ENCODE measurements at regions not wholly inside any gene's neighbourhood (a gene's known extent, or its start where the extent isn't known, plus 50 kb on each side); places are given as distances from the start of the nearest gene placed in this dataset.

DNA sequence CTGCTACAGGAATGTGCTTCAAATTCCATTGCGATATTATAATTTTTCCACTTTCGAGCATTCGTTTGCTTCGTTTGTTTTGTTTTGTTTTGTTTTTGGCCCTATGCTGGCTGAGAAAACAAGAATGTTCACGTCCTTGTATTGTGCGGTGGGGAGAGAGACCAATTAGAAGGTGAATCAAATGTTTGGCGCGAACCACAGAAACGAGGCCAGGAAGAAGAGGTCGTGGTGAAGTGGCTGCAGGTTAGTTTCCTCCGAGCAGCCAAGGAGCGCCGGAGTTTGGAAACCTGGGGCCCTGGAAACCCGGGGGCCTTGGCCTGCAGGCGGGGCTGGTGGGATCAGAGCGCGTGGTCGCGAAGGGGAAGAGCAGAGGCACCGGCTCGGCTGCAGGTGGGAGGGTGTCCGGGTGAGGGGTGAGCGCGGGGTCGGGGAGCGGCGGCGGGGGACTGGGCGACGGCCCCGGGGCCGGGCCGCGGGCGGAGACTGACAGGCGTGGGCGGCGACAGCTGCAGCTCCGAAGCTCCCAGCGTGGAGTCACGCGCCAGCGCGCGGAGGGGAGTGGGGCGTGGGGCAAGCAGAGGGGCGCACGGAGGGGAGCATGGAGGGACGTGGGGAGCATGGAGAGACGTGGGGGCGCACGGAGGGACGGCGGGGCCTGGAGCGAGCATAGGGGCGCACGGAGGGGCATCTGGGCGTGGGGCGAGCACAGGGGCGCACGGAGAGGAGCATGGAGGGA, 141.5 kb upstream of the PDE10A start:
- Histone ChIP-seq H3K27ac (peak overlapping the region in 2 of 4 donors; percentile 44 to 48), H3K9me3 (no peaks in the 10 kb centered on the region), H3K4me3 (peak overlapping the region; percentile 32 to 45 (median 41)), H3K36me3 (no peaks in the 10 kb centered on the region), H3K4me1 (no peaks in the 10 kb centered on the region), H3K27me3 (peaks cover 0 to 8% (median 3%) of the 10 kb centered on the region in 3 donors)
- no peak for ATAC-seq
- TF ChIP-seq POLR2A (IDR thresholded peaks at IDR 0.05) = no peak
- TF ChIP-seq, protein P1, sequence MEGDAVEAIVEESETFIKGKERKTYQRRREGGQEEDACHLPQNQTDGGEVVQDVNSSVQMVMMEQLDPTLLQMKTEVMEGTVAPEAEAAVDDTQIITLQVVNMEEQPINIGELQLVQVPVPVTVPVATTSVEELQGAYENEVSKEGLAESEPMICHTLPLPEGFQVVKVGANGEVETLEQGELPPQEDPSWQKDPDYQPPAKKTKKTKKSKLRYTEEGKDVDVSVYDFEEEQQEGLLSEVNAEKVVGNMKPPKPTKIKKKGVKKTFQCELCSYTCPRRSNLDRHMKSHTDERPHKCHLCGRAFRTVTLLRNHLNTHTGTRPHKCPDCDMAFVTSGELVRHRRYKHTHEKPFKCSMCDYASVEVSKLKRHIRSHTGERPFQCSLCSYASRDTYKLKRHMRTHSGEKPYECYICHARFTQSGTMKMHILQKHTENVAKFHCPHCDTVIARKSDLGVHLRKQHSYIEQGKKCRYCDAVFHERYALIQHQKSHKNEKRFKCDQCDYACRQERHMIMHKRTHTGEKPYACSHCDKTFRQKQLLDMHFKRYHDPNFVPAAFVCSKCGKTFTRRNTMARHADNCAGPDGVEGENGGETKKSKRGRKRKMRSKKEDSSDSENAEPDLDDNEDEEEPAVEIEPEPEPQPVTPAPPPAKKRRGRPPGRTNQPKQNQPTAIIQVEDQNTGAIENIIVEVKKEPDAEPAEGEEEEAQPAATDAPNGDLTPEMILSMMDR (IDR thresholded peaks at IDR 0.05 in 4 of 5, conservative IDR thresholded peaks at IDR 0.05 in 1 of 5) = no peak
- in situ Hi-C loops (cut with MboI; ENCODE audit: low sequenced_read_pairs in 4 of 4) = no loop called here
- no peak for DNase-seq
- intact Hi-C loops (cut with DNase I; ENCODE audit: low total_unique reads) = no loop called here

DNA sequence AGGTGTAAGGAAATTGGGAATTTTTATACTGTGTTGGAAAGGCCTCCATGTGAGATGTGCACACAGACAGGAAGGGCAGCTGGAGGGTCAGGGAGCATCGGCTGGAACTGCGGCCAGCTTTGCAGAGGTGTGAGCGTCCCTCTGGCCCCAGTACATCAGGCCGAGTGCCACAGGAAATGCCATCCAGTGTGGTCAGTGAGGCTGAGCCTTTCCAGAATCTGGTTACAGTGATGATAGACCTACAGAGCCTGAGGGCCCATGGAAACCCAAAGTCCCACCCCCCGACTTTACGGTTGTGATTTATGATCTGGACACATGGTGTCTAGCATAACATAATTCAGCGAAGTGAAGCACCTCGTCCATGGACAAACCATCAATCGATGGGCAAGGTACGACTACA, 137.3 kb upstream of the PDE10A start:
- intact Hi-C loops (cut with DNase I; ENCODE audit: low total_unique reads) = no loop called here
- no peaks in the 10 kb centered on the region for H3K9me3 ChIP-seq
- in situ Hi-C loops (cut with MboI; ENCODE audit: low sequenced_read_pairs in 4 of 4) = no loop called here
- H3K27me3 ChIP-seq = peaks cover 0 to 8% (median 3%) of the 10 kb centered on the region in 3 donors
- DNase-seq (no peak), ATAC-seq (no peak)
- peak overlapping the region in 1 of 4 donors; percentile 36 for H3K27ac ChIP-seq
- no peak overlapping the region for H3K4me3 ChIP-seq
- no peaks in the 10 kb centered on the region for H3K4me1 ChIP-seq
- H3K36me3 ChIP-seq = no peaks in the 10 kb centered on the region
- TF ChIP-seq, protein P1 (IDR thresholded peaks at IDR 0.05 in 4 of 5, conservative IDR thresholded peaks at IDR 0.05 in 1 of 5) = no peak
- no peak for TF ChIP-seq POLR2A (IDR thresholded peaks at IDR 0.05)

DNA sequence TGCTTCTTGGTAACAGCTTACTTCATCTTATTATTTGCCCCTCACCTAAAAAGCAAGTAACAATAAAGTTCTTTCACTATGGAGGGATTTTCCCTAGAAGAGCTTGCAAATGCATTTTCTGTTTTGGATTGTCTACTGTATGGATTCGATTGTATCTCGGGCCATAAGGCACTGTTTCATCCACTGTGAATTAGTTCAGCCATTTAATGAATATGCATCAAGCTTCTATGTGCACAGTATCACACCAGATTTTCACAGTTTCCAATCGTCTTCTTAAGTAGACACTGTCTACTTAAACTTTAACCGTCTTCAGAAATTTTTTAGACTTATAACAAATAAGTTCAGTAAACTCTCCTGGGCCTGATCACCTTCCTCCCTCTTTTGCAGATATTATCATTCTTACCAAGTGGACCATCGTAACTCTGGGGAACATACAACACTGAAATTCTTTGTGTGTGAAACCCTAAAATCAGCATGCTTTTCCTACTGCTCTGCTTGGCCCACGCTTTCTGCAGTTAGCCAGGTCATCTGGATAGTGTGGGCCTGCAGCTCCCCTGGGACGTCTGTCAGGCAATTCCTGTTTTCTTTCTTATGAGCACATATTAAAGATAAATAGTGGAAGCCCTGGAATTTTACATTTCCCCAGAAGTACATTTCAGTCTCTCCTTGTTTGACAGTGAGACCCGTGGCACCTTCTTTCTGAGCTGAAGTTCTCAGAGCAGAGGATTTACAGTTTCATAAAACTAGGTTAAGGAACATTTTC, 136.5 kb upstream of the PDE10A start:
- Histone ChIP-seq H3K9me3 (no peaks in the 10 kb centered on the region), H3K27me3 (peaks cover 0 to 5% (median 3%) of the 10 kb centered on the region in 3 donors), H3K27ac (peak overlapping the region in 1 of 4 donors; percentile 36), H3K4me3 (no peak overlapping the region), H3K4me1 (no peaks in the 10 kb centered on the region), H3K36me3 (no peaks in the 10 kb centered on the region)
- in situ Hi-C loops (cut with MboI; ENCODE audit: low sequenced_read_pairs in 4 of 4) (no loop called here), intact Hi-C loops (cut with DNase I; ENCODE audit: low total_unique reads) (no loop called here)
- DNase-seq = peak in 1 of 2 donors; percentile 31
- no peak for ATAC-seq
- TF ChIP-seq, protein P1 (IDR thresholded peaks at IDR 0.05 in 4 of 5, conservative IDR thresholded peaks at IDR 0.05 in 1 of 5) = no peak
- TF ChIP-seq POLR2A (IDR thresholded peaks at IDR 0.05) = no peak

DNA sequence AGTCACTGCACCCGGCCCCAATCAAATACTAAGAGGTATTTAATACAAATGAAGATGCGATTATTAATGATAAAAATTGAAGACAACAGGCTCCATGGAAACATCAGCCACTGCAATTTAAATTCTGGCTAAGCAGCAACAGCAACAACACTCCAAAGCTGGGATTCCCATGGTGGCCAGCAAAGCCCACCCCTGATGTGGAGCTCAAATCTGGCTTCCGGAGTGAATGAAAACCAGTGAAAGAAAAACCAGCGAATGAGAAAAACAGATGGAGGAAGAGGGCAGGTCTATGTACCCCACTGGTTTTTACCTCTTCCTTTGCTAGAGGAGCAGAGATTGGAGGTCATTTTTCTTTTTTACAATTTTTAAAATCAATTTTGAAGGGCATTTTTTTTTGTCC, 135.9 kb upstream of the PDE10A start:
- H3K4me1 ChIP-seq = no peaks in the 10 kb centered on the region
- peaks cover 0 to 4% (median 0%) of the 10 kb centered on the region in 3 donors for H3K27me3 ChIP-seq
- H3K36me3 ChIP-seq = no peaks in the 10 kb centered on the region
- TF ChIP-seq, protein P1 (IDR thresholded peaks at IDR 0.05 in 4 of 5, conservative IDR thresholded peaks at IDR 0.05 in 1 of 5) = no peak
- H3K27ac ChIP-seq = peak overlapping the region in 1 of 4 donors; percentile 9
- H3K4me3 ChIP-seq = no peak overlapping the region
- H3K9me3 ChIP-seq = no peaks in the 10 kb centered on the region
- in situ Hi-C loops (cut with MboI; ENCODE audit: low sequenced_read_pairs in 4 of 4) = no loop called here
- DNase-seq = no peak
- ATAC-seq = no peak
- intact Hi-C loops (cut with DNase I; ENCODE audit: low total_unique reads) = no loop called here

Data from gastrocnemius medialis (tissue), 4 donors.